CD4-positive, alpha-beta T cell (primary cell): ENCODE measurements at regions not wholly inside any gene's neighbourhood (a gene's known extent, or its start where the extent isn't known, plus 50 kb on each side); places are given as distances from the start of the nearest gene placed in this dataset.

ENCODE experiments used
- ATAC-seq: fragments of 200-7000 bp; cut with Tn5 transposase; one replicate; pipeline ENCODE4 v1.10.0; 2022; ENCODE audit warnings: mild to moderate bottlenecking; ENCODE audit not compliant: poor library complexity
- CTCF ChIA-PET: fragments of 350-600 bp; sonication (Branson Sonifier 250); formaldehyde crosslinking; loops from one replicate; lab custom pipeline; 2021; ENCODE audit warnings: antibody characterized with exemption, inconsistent platforms; lab: Charles Lee
- POLR2A ChIA-PET: fragments of 350-600 bp; sonication (Branson Sonifier 250); formaldehyde crosslinking; loops from one replicate; lab custom pipeline; 2021; ENCODE audit warnings: antibody characterized with exemption, inconsistent platforms; lab: Charles Lee
- DNase-seq, 14 experiments: peaks; one replicate each; pipeline ENCODE4 v3.0.0-alpha.2; 2013 to 2020; ENCODE audit warnings: mixed read lengths in 2 of 14
- H3K27ac ChIP-seq, 2 donors: one replicate each; pipeline versions ENCODE4 v1.5.1 to v1.7.0; 2013; ENCODE audit warnings: low read length in 2 of 2, low read depth in 1 of 2, mild to moderate bottlenecking in 1 of 2
- H3K27me3 ChIP-seq, 2 experiments: 1 replicate in 1 of 2; 2 replicates in 1 of 2; pipeline versions ENCODE4 v1.6.1 to v1.7.0; 2013; ENCODE audit warnings: low read length in 2 of 2, control low read depth in 1 of 2, mild to moderate bottlenecking in 1 of 2, moderate library complexity in 1 of 2; ENCODE audit not compliant: insufficient read depth in 2 of 2, control insufficient read depth in 1 of 2
- H3K36me3 ChIP-seq: one replicate; pipeline ENCODE4 v1.6.1; 2013; ENCODE audit warnings: low read length, control low read depth; ENCODE audit not compliant: insufficient read depth
- H3K4me1 ChIP-seq: one replicate; pipeline ENCODE4 v1.6.1; 2013; ENCODE audit warnings: low read length, control low read depth; ENCODE audit not compliant: insufficient read depth
- H3K4me3 ChIP-seq: one replicate; pipeline ENCODE4 v1.5.1; 2013; ENCODE audit warnings: mild to moderate bottlenecking, low read length, moderate library complexity
- H3K9me3 ChIP-seq, 2 experiments: 1 replicate in 1 of 2; 2 replicates in 1 of 2; pipeline versions ENCODE4 v1.6.1 to v1.7.0; 2013; ENCODE audit warnings: low read length in 2 of 2, mild to moderate bottlenecking in 2 of 2, control low read depth in 1 of 2, moderate library complexity in 1 of 2; ENCODE audit not compliant: control insufficient read depth in 1 of 2, insufficient read depth in 1 of 2
- H3K27ac Mint-ChIP-seq: one replicate; pipeline ENCODE4 v1.8.0; 2020; ENCODE audit warnings: mixed read lengths
- H3K27me3 Mint-ChIP-seq: one replicate; pipeline ENCODE4 v1.8.0; 2021; ENCODE audit warnings: mixed read lengths
- H3K36me3 Mint-ChIP-seq: one replicate; pipeline ENCODE4 v1.8.0; 2021; ENCODE audit warnings: low read depth, mixed read lengths
- H3K4me1 Mint-ChIP-seq: one replicate; pipeline ENCODE4 v1.8.0; 2021; ENCODE audit warnings: low read depth, mixed read lengths
- H3K4me3 Mint-ChIP-seq: one replicate; pipeline ENCODE4 v1.8.0; 2020; ENCODE audit warnings: mild to moderate bottlenecking, mixed read lengths
- H3K9me3 Mint-ChIP-seq: one replicate; pipeline ENCODE4 v1.8.0; 2020; ENCODE audit warnings: mixed read lengths
- CTCF ChIP-seq: fragments of 200-600 bp; IDR thresholded peaks from one replicate; pipeline ENCODE4 v1.8.0; 2022; ENCODE audit warnings: antibody characterized with exemption, mild to moderate bottlenecking
- intact Hi-C, 2 experiments: fragments of 100-400 bp; cut with DNase I in 1 of 2; cut with micrococcal nuclease in 1 of 2; formaldehyde crosslinking; loops; one replicate each; pipeline versions ENCODE4 v1.15.1 to v1.9.0; 2023 to 2025; cut with DNase I, micrococcal nuclease

- Mint-ChIP-seq H3K4me1 (no peaks in the 10 kb centered on the region), H3K4me3 (no peak overlapping the region), H3K27me3 (no peaks in the 10 kb centered on the region), H3K27ac (no peak overlapping the region), H3K36me3 (no peaks in the 10 kb centered on the region), H3K9me3 (peaks cover 3% of the 10 kb centered on the region)
- ATAC-seq (no peak), DNase-seq (no peak)
- no peak overlapping the region for H3K4me3 ChIP-seq
- TF ChIP-seq CTCF = no peak
- no peaks in the 10 kb centered on the region for H3K36me3 ChIP-seq
- no peak overlapping the region for H3K27ac ChIP-seq
- ChIA-PET CTCF (no interaction called here), POLR2A (no interaction called here)
- peaks cover 0 to 17% of the 10 kb centered on the region in 2 experiments for H3K9me3 ChIP-seq
- H3K27me3 ChIP-seq = no peaks in the 10 kb centered on the region
- intact Hi-C loops = no loop called here
- H3K4me1 ChIP-seq = no peaks in the 10 kb centered on the region
Measured at GRCh38 chr5:17428176-17428800, 69.7 kb upstream of the TAF11L2 start.

GRCh38 chr5:17429353-17429752 is 68.7 kb upstream of the TAF11L2 start:
- H3K4me3 Mint-ChIP-seq = no peak overlapping the region
- H3K27ac ChIP-seq = no peak overlapping the region
- H3K9me3 ChIP-seq = peaks cover 0 to 17% of the 10 kb centered on the region in 2 experiments
- no peak overlapping the region for H3K4me3 ChIP-seq
- H3K36me3 ChIP-seq = no peaks in the 10 kb centered on the region
- no peak for DNase-seq
- TF ChIP-seq CTCF = no peak
- H3K27me3 ChIP-seq = no peaks in the 10 kb centered on the region
- no peaks in the 10 kb centered on the region for H3K4me1 Mint-ChIP-seq
- H3K9me3 Mint-ChIP-seq = peaks cover 3% of the 10 kb centered on the region
- no peaks in the 10 kb centered on the region for H3K4me1 ChIP-seq
- intact Hi-C loops = no loop called here
- CTCF ChIA-PET = no interaction called here
- H3K36me3 Mint-ChIP-seq = no peaks in the 10 kb centered on the region
- ATAC-seq = no peak
- H3K27me3 Mint-ChIP-seq = no peaks in the 10 kb centered on the region
- no peak overlapping the region for H3K27ac Mint-ChIP-seq
- POLR2A ChIA-PET = no interaction called here

GRCh38 chr5:17430241-17430640 is 67.8 kb upstream of the TAF11L2 start:
- H3K4me3 Mint-ChIP-seq = no peak overlapping the region
- intact Hi-C loops = no loop called here
- TF ChIP-seq CTCF = no peak
- no peaks in the 10 kb centered on the region for H3K27me3 Mint-ChIP-seq
- ChIA-PET CTCF (no interaction called here), POLR2A (no interaction called here)
- H3K27ac Mint-ChIP-seq = no peak overlapping the region
- Histone ChIP-seq H3K9me3 (peaks cover 0 to 12% of the 10 kb centered on the region in 2 experiments), H3K27me3 (no peaks in the 10 kb centered on the region), H3K4me3 (no peak overlapping the region), H3K4me1 (no peaks in the 10 kb centered on the region), H3K36me3 (no peaks in the 10 kb centered on the region), H3K27ac (no peak overlapping the region)
- no peaks in the 10 kb centered on the region for H3K4me1 Mint-ChIP-seq
- H3K36me3 Mint-ChIP-seq = no peaks in the 10 kb centered on the region
- peaks cover 3% of the 10 kb centered on the region for H3K9me3 Mint-ChIP-seq
- ATAC-seq (no peak), DNase-seq (no peak)
